CD1c-positive myeloid dendritic cell (primary cell): ENCODE measurements at regions not wholly inside any gene's neighbourhood (a gene's known extent, or its start where the extent isn't known, plus 50 kb on each side); places are given as distances from the start of the nearest gene placed in this dataset.
A peak's percentile ranks its signal among the peaks of the same experiment; 100 is the strongest.

Experiments
- DNase-seq: peaks from one replicate; pipeline ENCODE4 v3.0.0-alpha.2; 2016; ENCODE audit errors: extremely low spot score

- DNase-seq: no peak
These were observed 62.7 kb upstream of the LSM14A start for GRCh38 chr19:34109596-34109995.

- no peak for DNase-seq
These were observed 53.2 kb upstream of the LSM14A start for GRCh38 chr19:34118879-34119748.

GRCh38 chr19:34120141-34120540, 52.2 kb upstream of the LSM14A start:
- no peak for DNase-seq

DNA sequence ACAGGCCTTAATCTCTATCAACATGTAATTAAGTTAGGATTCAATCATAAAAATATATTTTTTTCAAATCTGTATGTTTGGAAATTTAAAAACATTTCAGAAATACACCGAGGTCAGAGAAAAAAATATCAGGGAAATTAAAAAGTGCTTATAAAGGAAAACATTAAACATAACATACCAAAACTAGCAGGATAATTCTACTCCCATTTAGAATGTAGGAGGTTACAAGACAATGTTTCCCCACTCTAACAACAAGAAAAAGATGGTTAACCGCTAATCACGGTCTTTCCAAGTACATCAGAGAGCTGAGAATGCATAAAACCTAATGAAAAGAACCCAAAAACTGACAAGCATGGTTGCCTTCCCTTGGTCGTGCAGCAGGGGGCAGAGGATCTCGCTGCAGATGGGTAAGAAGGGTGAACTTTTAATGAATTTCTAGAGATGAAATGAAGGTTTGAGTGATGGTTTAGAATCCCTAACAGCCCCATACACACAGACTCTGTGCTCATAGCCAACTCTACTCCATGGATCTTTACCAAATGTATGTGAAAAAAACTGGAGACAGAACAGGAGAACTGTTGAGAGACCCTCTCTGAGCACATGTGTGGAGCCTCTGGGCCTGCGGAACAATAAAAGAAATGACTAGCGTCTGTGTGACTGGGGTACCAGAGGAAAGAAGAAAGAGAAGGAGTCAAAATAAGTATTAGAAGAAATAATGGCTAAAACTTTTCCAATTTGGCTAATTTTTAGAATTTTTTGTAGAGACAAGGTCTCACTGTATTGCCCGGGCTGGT, 51.3 kb upstream of the LSM14A start:
- peak; percentile 46 for DNase-seq
